ENCODE measurements at regions not wholly inside any gene's neighbourhood (a gene's known extent, or its start where the extent isn't known, plus 50 kb on each side); places are given as distances from the start of the nearest gene placed in this dataset.

DNA sequence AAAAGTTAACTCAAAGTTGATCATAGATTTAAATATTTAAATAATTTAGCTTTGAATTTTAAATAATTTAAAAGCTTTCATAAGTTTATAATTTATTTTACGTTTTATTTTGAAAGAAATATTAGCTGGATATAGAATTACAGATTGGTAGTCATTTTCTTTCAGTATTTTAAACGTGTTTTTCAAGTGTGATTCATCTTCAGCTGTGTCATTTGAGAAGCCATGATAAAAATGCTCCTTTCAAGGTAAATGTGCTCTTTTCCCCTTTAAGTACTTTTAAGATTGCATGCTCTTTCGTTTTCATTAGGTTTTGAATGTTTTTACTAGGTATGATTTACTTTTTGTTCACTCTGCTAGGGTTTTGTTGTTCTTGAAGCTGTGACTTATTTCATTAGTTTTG is 116.8 kb upstream of the FIGN start:
- TF ChIP-seq EZH2 (IDR thresholded peaks at IDR 0.05; ENCODE audit: insufficient read depth, poor library complexity, severe bottlenecking) (no peak), EZH2phosphoT487 (IDR thresholded peaks at IDR 0.05; ENCODE audit: insufficient read depth, low read depth) (no peak)
